ENCODE measurements at regions not wholly inside any gene's neighbourhood (a gene's known extent, or its start where the extent isn't known, plus 50 kb on each side); places are given as distances from the start of the nearest gene placed in this dataset.

- DNase-seq (ENCODE audit: low spot score) = no peak
- in situ Hi-C loops (cut with HindIII; ENCODE audit: low sequenced_read_pairs) = no loop called here
Observed at GRCh38 chr5:142479854-142480519, 155.2 kb upstream of the SPRY4 start.

- DNase-seq (ENCODE audit: low spot score) = no peak
- in situ Hi-C loops (cut with HindIII; ENCODE audit: low sequenced_read_pairs) = no loop called here
Observed at GRCh38 chr5:142479150-142479549, 154.3 kb upstream of the SPRY4 start.

DNA sequence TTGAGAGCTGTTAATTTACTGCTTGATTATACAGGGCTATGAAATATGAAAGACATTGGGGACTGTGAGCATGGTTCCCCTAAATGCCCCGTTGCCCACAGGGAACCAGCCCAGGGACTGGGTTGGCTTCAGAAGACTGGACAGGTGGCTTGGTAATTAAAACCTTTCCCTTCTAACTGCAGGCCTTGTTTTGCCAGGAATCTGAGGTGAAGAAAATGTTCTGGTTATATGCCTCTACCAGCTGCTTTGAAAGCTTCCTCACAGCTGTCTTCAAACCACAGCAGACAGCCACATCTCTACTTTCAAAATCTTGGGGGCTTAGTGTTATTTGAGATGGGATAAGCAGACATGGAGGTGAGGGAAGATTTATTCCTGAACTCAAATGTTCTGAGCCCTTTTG lies 153.3 kb upstream of the SPRY4 start:
- in situ Hi-C loops (cut with HindIII; ENCODE audit: low sequenced_read_pairs) = no loop called here
- DNase-seq (ENCODE audit: low spot score) = peak; percentile 88

DNA sequence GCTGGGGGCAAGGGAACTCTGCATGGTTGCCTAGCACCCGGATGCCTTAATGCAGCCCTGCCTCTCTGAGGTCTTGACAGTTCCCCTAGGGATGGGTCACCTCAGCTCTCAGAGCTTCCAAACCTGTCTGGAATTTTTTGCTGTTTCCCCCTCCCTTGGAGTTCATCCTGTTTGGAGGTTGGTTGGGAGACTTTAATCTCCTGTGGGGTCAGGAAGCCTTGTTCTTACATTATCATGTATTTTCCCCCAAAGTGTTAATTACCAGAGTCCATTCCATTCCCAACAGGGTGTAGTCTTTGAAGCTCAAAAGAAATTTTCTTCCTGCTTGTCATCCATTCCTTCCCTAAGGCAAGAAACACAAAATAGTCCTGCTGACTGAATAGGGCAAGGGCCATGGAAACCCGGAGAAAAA lies 150.3 kb upstream of the SPRY4 start:
- in situ Hi-C loops (cut with HindIII; ENCODE audit: low sequenced_read_pairs) = no loop called here

GRCh38 chr5:142474431-142475094 lies 149.7 kb upstream of the SPRY4 start:
- no peak for DNase-seq (ENCODE audit: low spot score)
- in situ Hi-C loops (cut with HindIII; ENCODE audit: low sequenced_read_pairs) = no loop called here

More for the DNA sequence above, 150.3 kb upstream of the SPRY4 start:
- no peak for DNase-seq (ENCODE audit: low spot score)

- in situ Hi-C loops (cut with HindIII; ENCODE audit: low sequenced_read_pairs) = no loop called here
- DNase-seq (ENCODE audit: low spot score) = no peak
Observed at GRCh38 chr5:142473038-142473437, 148.2 kb upstream of the SPRY4 start.

GRCh38 chr5:142472306-142472951 lies 147.6 kb upstream of the SPRY4 start:
- DNase-seq (ENCODE audit: low spot score) = no peak
- in situ Hi-C loops (cut with HindIII; ENCODE audit: low sequenced_read_pairs) = no loop called here

- peak; percentile 96 for DNase-seq (ENCODE audit: low spot score)
- in situ Hi-C loops (cut with HindIII; ENCODE audit: low sequenced_read_pairs) = no loop called here
Observed at GRCh38 chr5:142466195-142466971, 141.6 kb upstream of the SPRY4 start.

DNA sequence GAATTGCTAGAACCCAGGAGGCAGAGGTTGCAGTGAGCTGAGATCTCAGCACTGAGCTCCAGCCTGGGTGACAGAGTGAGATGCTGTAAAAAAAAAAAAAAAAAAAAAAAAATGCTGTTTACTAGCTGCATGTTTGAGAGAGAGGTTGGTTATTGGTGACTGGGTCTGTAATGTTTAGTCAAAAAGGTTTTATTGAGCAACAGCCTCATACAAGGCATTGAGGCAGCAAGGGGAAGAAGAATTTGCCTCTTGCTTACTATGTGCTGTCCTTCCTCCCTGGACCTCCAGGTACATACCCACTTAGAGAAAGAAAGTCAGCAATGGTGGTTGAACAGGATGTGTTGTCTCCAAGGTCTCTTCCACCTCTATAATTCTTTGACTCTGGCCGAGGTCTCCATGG lies 140.7 kb upstream of the SPRY4 start:
- in situ Hi-C loops (cut with HindIII; ENCODE audit: low sequenced_read_pairs) = no loop called here
- DNase-seq (ENCODE audit: low spot score) = no peak

DNA sequence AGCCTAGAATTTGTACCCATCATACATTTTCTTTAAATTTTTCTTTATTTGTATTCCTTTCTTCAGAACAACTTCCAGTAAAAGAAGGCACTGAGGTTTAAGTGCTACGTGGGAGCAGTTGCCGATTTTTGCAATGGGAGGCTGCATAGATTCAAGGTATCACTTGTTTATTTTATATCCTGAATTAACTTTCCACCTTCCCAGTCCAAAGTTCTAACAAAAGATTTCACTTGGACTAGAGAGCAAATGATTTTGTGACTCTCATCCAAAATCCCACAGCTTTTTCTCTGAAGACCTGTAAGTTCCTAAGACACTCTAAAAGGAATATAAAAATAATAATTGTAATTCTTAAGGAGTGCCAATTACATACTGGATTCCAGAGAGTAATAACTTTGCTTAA lies 139.1 kb upstream of the SPRY4 start:
- in situ Hi-C loops (cut with HindIII; ENCODE audit: low sequenced_read_pairs) = no loop called here
- no peak for DNase-seq (ENCODE audit: low spot score)

DNA sequence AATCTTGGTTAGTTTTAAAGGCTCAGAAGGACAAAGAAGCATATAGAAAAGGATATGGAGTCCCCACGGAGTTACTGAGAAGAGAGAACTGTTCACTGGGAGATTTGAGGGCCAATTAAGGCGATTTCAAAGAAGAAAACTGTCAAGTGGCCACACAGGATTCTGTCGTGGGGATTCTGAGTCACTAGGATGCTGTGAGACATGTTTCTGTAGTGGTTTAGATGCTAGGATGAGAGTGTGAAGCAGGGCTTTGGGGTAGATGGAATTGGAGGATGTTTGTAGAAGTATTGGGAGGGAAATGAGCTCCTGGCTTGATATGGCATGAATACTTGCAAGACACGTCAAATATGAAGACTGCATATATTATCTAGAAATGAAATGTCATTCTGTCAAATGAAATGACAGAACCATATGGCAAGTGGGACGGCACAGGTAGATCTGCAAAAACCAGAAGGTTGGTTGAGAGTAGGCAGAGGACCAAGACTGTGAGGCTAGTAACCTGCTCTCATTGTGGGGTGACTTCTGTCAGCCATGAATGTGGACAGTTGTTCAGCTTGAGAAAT lies 136.3 kb upstream of the SPRY4 start:
- DNase-seq (ENCODE audit: low spot score) = no peak
- in situ Hi-C loops (cut with HindIII; ENCODE audit: low sequenced_read_pairs) = no loop called here

DNA sequence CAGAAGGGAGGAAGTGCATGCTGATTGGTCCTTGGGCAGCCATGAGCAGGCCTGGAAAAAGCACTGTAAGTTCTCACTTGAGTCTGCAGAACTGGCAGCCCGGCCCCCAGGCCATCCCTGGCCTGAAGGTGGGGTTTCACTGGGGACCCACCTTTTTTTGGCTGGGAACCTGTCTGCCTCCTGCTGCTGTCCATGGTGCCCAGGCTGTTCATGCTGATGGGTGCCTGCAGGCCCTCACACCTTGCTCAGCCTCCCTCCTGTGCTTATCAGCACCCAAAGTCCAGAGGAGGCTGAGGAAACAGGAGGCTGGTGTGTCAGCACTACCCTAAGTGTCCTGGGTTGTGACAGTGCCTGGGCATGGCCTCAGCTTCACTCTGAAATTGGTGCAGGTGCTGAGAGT lies 134.4 kb upstream of the SPRY4 start:
- DNase-seq (ENCODE audit: low spot score) = no peak
- in situ Hi-C loops (cut with HindIII; ENCODE audit: low sequenced_read_pairs) = no loop called here

GRCh38 chr5:142455856-142456255 lies 131.0 kb upstream of the SPRY4 start:
- in situ Hi-C loops (cut with HindIII; ENCODE audit: low sequenced_read_pairs) = no loop called here
- DNase-seq (ENCODE audit: low spot score) = no peak

- peak; percentile 73 for DNase-seq (ENCODE audit: low spot score)
- in situ Hi-C loops (cut with HindIII; ENCODE audit: low sequenced_read_pairs) = no loop called here
Observed at GRCh38 chr5:142453932-142454331, 129.1 kb upstream of the SPRY4 start.

GRCh38 chr5:142450419-142450818 lies 125.6 kb upstream of the SPRY4 start:
- no peak for DNase-seq (ENCODE audit: low spot score)
- in situ Hi-C loops (cut with HindIII; ENCODE audit: low sequenced_read_pairs) = no loop called here

DNA sequence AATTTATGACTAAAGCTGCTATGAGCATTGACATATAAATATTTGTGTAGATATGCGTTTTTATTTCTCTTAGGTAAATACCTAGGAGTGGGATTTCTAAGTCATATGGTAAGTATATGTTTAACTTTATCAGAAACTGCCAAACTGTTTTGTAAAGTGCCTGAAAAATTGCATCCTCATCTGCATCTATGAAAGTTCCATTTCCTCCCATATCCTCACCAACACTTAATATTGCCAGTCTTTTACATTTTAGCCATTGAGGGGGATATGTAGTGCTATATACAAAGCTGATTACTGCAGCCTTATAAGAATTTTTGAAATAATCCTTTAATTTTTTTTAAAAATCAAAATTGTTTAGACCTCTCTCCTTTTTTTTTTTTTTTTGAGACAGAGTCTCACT lies 123.1 kb upstream of the SPRY4 start:
- in situ Hi-C loops (cut with HindIII; ENCODE audit: low sequenced_read_pairs) = no loop called here
- DNase-seq (ENCODE audit: low spot score) = no peak

DNA sequence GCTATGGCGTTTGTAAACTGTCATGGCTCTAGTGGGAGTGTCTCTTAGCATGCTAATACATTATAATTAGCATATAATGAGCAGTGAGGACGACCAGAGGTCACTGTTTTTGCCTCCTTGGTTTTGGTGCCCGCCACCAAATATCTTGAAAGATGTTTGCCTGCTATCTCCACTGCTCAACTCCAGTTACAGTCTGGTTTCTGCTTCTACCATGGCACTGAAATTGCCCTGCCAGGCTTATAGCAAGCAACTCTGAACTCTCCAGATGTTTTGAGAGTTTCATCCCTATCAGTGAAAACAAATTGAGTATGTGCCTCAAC lies 122.1 kb upstream of the SPRY4 start:
- DNase-seq (ENCODE audit: low spot score) = no peak
- in situ Hi-C loops (cut with HindIII; ENCODE audit: low sequenced_read_pairs) = no loop called here

DNA sequence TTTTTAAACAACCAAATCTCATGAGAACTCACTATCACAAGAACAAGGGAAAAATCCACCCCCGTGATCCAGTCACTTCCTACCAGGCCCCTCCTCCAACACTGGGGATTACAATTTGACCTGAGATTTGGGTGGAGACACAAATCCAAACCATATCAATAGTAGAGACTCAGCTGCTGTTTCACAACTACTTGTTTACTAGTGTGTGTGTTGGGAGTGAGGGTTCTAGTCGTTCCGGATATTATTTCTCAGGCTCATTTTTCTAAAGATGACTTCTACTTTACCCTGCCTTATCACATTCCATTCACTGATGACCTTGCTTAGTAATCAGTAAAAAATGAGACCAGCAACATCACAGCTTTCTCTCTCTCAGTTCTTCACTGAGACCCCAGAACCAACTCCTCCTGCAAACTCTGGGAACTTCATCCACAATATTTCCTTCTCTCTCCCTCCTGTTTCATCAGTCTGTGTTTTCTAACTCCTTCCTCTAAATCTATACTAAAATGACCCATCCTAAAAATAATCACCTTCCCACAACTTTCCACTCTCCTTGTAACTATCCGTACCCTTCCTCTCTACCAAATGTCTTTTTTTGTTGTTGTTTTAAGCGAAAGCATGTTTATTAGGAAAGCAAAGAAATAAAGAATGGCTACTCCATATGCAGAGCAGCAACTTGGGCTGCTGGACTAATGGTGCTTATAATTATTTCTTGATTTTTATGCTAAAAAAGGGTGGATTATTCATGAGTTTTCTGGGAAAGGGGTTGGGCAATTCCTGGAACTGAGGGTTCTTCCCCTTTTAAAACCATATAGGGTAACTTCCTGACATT lies 121.5 kb upstream of the SPRY4 start:
- no peak for DNase-seq (ENCODE audit: low spot score)
- in situ Hi-C loops (cut with HindIII; ENCODE audit: low sequenced_read_pairs) = no loop called here

DNA sequence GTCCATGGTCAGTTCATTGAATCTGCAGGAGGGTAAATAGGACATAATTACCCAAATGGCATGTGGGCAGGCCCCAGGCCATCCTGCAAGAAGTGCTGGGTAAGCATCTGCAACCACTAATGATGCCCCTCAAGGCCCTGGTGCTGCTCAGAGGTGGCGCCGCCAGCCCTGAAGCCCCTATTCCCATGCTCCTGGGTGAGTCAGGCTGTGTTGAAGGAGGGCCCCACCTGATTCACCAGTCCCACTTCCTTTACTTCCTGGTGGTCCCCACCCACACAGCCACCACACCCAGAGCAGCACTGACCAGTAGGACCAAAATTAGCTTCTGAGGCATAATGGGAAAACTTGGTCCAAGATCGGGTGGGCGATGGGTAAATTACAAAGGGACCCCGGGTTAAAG lies 120.4 kb upstream of the SPRY4 start:
- in situ Hi-C loops (cut with HindIII; ENCODE audit: low sequenced_read_pairs) = no loop called here
- DNase-seq (ENCODE audit: low spot score) = no peak
